Hepatic stellate cell (primary cell): ENCODE measurements at regions not wholly inside any gene's neighbourhood (a gene's known extent, or its start where the extent isn't known, plus 50 kb on each side); places are given as distances from the start of the nearest gene placed in this dataset.
"Not testable (repeated sequence)": the region's sequence is repeated elsewhere in the genome, so short reads cannot be mapped to it uniquely, and the experiment has no call there.

Source experiments
- DNase-seq: peaks from one replicate; pipeline ENCODE4 v3.0.0; 2011; ENCODE audit warnings: low spot score

- peak; percentile 45 for DNase-seq
These were observed 91.0 kb upstream of the FAM20C start for GRCh38 chr7:101146-102046.

- DNase-seq, result no peak
These were observed 90.2 kb upstream of the FAM20C start for GRCh38 chr7:102047-102711.

GRCh38 chr7:102721-103120 is 89.7 kb upstream of the FAM20C start:
- DNase-seq, result no peak

- not testable (repeated sequence) for DNase-seq
These were observed 88.4 kb upstream of the FAM20C start for GRCh38 chr7:103981-104380.

- no peak for DNase-seq
These were observed 87.4 kb upstream of the FAM20C start for GRCh38 chr7:105002-105401.

- no peak for DNase-seq
These were observed 86.0 kb upstream of the FAM20C start for GRCh38 chr7:106356-106755.

- DNase-seq, result no peak
These were observed 85.1 kb upstream of the FAM20C start for GRCh38 chr7:107233-107632.

- no peak for DNase-seq
These were observed 84.5 kb upstream of the FAM20C start for GRCh38 chr7:107907-108306.

GRCh38 chr7:109094-109493 is 83.3 kb upstream of the FAM20C start:
- no peak for DNase-seq

- no peak for DNase-seq
These were observed 82.3 kb upstream of the FAM20C start for GRCh38 chr7:109898-110556.

- DNase-seq, result no peak
These were observed 81.7 kb upstream of the FAM20C start for GRCh38 chr7:110557-111232.

GRCh38 chr7:111591-111990 is 80.8 kb upstream of the FAM20C start:
- DNase-seq, result no peak

- no peak for DNase-seq
These were observed 79.5 kb upstream of the FAM20C start for GRCh38 chr7:112881-113280.

- no peak for DNase-seq
These were observed 77.0 kb upstream of the FAM20C start for GRCh38 chr7:115274-115911.

- no peak for DNase-seq
These were observed 76.0 kb upstream of the FAM20C start for GRCh38 chr7:116188-116981.

GRCh38 chr7:117836-118614 is 74.3 kb upstream of the FAM20C start:
- DNase-seq, result no peak

GRCh38 chr7:118615-119391 is 73.6 kb upstream of the FAM20C start:
- no peak for DNase-seq

- DNase-seq, result peak; percentile 42
These were observed 72.8 kb upstream of the FAM20C start for GRCh38 chr7:119392-120163.
